GM19193 (cell line): ENCODE measurements at regions not wholly inside any gene's neighbourhood (a gene's known extent, or its start where the extent isn't known, plus 50 kb on each side); places are given as distances from the start of the nearest gene placed in this dataset.

Experiments used
- POLR2A ChIP-seq: IDR thresholded peaks from 4 replicates; pipeline ENCODE4 v1.6.1; 2011; ENCODE audit not compliant: insufficient read depth, insufficient read length; ENCODE audit errors: extremely low read depth

- TF ChIP-seq POLR2A: no peak
These were observed 139.6 kb upstream of the PELI1 start for GRCh38 chr2:64283641-64284361.

DNA sequence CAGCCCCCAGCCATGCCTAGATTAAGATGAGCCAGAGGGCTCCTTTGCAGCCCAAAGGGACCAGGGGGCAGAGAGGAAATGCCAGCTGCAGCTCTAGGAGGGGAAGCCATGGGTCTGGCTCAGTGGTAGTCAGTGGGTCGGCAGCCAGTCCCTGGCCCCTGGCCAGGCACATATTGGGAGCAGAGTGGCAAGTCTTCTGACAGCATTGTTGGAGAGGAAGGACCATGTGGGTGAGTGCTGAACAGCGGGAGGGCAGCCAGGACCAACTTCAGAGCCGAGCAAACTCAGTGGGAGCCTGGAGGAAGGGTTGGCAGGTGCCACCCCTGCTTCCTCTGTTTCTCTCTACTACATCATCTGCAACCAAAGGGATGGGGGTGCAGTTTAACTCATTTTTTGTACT lies 140.5 kb upstream of the PELI1 start:
- TF ChIP-seq POLR2A: no peak

DNA sequence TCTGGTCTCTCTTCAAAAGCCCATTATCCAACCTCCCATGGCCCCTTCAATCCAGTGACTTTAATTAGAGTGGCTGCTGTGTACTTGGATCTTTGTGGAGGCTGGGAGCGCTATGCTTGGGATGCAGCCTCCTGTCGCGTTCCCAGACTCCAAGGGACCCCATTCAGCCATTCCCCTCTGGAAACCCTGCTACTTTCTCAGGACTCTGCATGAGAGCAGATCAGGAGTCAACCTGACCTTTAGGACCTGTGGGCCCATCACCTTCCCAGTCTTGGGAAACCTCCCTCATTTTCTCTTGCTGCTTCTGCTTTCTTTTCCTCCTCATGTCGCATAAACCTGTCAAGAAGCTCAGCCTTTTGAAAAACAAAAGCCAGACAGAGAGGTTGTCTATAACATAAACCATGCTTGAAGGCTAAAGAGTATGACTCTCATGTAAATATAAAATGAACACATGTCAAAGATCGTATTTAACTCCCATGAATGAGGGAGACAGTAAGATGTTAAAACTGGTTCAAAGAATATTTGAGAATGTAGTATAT lies 143.1 kb upstream of the PELI1 start:
- TF ChIP-seq POLR2A: no peak

DNA sequence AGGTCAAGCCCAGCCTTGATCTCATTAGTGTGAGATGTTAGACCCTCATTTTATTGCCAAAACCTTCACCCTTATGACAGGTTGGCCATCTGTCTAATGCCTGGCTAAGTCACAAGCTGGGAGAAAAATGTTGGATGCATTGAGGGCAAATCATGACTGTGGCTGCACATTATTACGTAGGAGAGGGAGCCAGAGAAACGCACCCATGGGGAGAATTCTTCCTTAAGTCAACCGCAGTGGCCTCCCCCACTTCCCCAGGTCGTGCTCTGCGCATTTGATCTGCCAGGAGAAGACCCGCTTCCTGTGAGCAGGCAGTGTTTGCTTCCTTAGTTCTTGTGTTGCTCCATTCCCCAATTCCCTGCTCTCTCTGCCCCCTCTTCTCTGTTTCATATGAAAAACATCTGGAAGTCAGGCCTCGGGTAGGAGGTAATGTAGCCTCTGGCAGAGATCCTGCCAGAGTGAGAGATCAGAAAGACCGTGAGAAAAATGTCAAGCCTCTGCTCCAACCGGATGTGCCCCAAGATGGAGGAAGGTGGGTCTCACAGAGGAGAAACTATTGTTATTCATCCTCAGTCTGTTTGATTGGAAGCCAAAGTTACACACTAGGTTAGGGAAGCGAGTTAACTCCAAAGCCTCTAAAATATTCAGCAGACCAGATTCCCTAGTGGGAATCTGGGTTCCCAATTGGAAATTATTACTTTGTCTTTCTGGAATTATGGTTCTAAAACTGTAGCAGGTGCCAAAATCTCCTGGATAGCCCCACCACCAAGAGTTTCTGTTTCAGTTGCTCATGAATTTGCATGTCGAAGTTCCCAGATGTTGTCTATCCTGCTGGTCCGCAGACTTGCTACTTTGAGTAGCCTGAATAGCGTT lies 144.3 kb upstream of the PELI1 start:
- TF ChIP-seq POLR2A: no peak

DNA sequence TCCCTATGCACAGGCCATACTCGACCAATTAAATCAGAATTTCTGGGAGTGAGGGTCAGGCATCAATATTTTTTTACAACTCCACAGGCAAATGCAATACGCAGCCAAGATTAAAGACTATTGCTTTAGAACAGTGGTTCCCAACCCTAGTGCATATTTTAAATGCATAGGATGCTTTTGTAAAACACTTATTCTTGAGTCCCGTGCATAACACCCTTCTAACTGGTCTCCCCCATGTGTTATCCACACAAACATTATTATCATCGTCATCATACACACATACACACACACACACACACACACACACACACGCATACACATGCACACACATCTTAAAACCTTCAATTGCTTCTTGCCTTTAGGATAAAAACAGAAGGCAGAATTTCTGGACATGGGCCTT lies 145.0 kb upstream of the PELI1 start:
- no peak for TF ChIP-seq POLR2A

DNA sequence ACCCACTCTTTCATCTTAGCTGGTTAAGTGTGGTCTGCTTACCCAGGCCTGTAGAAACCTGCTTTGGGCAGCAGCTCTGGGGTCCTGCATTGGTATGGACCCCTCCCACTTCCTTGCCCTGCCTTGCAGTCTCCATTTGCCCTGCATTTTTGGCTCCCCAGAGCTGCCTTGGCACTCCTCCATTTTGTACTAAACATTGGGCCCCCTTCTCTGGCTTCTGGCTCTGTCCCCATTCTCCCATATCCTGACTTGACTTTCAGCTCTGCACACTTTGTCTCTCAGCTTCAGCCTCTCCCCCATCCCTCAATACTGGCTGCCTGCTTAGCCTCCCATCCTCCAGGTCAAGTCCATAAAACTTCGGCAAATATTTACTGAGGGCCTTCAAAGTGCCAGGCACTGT lies 145.5 kb upstream of the PELI1 start:
- TF ChIP-seq POLR2A: no peak

DNA sequence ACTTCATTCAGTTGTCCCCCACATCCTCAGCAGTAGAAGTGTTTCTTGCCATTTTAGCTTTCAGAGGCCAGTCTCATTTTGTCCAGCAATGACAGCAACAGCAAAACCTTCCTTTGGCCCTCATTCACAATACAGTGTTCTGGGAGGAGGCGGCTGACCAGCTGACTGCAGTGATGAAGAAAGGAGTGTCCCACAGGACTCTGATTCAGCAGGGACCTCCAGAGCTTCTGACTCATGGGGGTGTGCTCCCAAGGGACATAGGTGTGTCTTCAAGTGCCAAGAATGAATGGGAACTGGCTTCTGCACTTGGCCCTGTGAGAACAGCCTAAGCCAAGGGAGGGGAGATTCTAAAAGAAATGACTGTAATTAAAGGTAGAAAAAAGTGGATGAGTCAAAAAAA lies 147.0 kb upstream of the PELI1 start:
- TF ChIP-seq POLR2A: no peak

- no peak for TF ChIP-seq POLR2A
These were observed 151.3 kb upstream of the PELI1 start for GRCh38 chr2:64295326-64296139.

DNA sequence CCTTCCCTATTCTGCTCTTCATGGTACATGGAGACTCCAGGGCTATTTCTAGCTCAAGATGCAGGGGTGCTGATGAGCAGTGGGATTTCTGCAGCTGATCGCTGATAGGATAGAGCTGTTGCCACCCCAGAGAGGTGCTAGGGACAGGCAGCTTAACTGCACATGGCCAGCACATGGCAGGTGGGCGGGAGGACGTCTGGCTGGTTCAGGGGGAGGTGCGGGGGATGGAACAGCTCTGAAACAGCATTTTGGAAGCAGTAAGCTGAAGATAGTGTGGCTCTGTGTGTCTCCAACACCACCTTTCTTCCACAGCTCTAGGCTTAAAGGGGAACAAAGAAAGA lies 151.9 kb upstream of the PELI1 start:
- TF ChIP-seq POLR2A: no peak

- no peak for TF ChIP-seq POLR2A
These were observed 152.6 kb upstream of the PELI1 start for GRCh38 chr2:64296695-64297346.

- TF ChIP-seq POLR2A: no peak
These were observed 153.9 kb upstream of the PELI1 start for GRCh38 chr2:64298161-64298560.

DNA sequence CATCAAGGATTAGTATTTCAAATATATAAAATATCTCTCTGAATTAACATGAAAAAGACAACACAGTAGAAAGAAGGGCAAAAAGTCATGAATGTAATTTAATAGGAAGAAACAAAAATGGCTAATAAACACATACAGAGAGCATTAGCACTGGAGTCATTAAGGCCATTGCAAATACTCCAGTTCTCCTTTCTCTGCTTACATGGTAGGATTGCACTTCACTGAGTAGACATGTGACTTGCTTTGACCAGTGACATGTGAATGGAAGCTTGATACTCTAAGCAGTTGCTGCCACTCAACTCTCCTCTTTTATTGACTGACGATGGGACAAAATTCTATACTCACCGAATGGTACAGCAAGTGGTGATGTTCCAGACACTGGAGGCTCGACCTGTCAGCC lies 153.9 kb upstream of the LGALSL start:
- no peak for TF ChIP-seq POLR2A

- no peak for TF ChIP-seq POLR2A
These were observed 150.7 kb upstream of the LGALSL start for GRCh38 chr2:64303250-64303649.

DNA sequence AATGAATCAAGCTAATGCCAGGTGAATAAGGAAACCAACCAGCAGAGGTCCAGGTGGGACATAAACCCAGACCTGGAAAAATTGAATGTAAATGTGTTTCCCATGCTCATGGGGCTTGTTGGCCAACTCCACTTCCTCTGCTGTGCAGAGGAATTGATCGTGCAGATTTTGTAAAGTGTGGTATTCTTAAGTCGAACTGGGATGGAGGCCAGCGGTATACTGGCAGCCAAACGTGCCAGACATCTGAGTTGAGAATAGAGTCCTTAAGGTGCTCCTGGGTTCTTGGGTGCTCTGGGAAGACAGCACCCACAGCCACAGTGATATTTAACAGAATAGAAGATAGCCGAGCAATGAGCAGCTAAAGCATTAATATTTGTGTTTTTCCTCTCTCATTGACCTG lies 146.5 kb upstream of the LGALSL start:
- no peak for TF ChIP-seq POLR2A
